Stimulated activated CD8-positive, alpha-beta memory T cell treated with anti-CD3 and anti-CD28 coated beads, Interleukin-15, amount 100 ng/mL, for 1 hour (primary cell): ENCODE measurements at regions not wholly inside any gene's neighbourhood (a gene's known extent, or its start where the extent isn't known, plus 50 kb on each side); places are given as distances from the start of the nearest gene placed in this dataset.
"Not testable (repeated sequence)": the region's sequence is repeated elsewhere in the genome, so short reads cannot be mapped to it uniquely, and the experiment has no call there.

Experiments
- DNase-seq: peaks from one replicate; pipeline ENCODE4 v3.0.0-alpha.2; 2020; ENCODE audit warnings: low read depth

DNA sequence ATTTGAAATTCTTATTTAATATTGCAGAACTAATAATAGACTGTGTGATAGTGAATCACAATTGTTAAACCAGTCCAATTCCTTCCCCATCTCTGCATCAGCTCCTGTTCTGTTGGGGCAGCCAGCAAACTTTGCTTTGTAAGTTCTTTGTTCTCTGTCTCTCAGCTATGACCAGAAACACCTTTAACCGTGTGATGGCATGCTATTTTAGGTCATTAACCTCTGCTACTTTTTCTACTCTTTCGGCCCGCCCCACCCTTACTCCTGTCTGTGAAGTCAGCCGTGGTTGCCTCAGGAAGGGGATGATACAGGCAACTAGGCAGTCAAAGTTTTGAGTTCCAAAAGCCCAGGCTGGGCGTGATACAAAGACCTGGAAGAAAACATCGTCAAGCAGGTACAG, 51.3 kb upstream of the EGFL6 start:
- no peak for DNase-seq

DNA sequence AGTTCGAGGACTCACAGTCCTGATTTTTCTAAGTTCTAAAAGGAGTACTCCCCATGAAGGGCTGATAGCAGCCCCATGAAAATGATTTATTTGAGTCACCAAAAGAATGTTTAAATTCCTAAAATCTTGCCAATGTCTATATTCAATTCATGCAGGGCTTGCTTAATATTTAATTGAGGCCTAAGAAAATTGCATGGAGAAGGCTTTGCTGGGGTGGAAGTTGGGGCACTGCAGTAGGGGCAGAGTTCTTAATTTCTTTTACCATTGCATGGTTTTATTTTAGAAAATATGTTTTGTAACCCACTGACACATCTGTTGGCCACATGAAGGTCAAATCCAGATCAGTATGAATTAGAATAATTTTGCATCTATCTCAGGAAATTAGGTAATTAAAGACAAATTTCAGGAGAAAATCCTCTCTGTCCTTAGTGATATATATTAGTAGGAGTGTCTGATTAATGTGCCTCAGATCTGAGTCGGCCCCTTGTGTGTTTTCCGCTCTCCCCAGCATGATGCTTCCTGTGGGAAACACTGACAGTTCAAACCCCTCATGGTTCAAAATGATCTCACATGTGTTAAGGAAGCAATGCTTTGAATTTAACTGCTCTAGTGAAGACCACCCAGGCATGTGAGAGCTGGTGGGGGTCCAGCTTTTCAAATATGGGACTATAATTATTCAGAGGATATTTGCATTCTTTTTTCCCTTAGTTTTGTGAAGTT, 54.0 kb upstream of the EGFL6 start:
- DNase-seq = no peak

DNA sequence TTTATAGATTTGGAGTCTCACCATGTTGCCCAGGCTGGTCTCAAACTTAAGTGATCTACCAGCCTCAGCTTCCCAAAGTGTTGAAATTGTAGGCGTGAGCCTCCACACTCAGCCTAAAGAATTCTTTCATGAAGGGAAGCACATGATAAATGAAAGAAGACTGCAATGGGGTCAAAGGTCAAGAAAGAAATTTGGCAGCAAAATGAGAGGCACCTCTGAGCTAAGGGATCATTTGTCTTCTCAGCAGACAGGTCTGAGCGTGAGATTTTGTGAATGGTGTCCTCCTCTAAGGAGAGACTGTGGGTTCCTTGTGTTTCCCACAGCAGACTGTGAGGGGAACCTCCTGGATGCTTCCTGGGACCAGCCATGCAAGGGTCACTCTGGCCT, 57.5 kb upstream of the EGFL6 start:
- DNase-seq = no peak

DNA sequence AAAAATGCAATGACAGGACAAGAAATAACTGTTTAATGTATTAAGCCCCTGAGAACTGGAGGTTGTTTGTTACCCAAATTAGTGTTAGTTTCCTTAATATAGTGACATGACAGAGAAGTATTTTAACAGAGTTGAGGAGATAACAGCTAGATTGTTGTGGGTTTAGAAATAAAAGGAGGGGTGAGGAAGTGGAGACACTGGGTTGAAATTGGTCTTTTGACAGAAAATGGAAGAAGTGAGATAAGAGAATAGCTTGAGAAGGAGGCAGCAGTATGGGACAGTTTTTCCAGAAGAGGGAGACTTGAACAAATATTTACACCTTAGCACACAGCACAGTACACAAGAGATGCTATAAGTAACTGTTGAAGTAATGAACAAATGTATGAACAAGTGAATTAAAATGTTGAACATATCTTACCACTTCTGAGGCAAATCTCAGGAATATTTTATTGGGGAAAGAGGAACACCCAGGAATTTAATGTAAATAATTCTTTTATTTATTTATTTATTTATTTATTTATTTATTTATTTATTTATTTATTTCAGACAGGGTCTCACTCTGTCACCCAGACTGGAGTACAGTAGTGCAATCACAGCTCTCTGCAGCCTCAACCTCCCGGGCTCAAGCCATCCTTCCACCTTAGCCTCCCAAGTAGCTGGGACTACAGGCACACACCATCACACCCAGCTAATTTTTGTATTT, 58.0 kb upstream of the EGFL6 start:
- no peak for DNase-seq

DNA sequence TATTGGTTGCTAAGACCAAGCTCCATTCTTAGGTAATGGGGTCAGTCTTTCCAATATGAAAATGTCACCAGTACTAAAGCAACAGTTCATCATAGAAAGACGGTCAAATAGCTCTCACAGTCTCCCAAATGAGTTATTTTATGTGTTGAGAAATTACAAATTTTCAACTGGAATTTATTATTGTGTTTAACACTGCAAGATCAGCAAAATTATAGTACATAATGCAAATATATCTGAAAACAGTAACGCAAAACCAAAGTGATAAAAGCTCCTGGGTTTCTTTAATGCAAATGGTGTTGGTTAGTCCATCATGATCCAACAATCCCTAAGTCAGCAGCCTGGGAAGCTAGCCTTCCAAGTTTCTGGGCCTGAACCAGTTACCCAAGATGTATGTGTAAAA, 61.5 kb upstream of the EGFL6 start:
- no peak for DNase-seq

DNA sequence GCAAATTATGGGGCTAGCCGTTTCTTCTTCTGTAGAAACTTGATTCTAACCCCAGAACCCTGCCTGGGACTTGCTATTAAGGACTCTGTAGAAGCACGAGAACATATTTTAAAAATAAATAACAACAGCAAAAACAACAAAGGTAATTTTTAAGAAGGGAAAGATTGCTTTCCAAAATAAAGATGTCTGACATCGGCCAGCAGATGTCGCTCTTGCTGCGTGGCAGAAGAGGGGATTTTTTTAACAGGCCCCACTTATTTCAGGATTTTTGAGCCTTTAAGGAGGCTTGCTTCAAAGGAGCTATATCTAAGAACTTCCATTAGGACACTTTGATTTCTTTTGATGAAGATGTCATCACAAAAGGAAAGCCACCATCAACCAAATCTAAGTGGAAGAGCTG, 62.8 kb upstream of the EGFL6 start:
- DNase-seq = peak; percentile 22

DNA sequence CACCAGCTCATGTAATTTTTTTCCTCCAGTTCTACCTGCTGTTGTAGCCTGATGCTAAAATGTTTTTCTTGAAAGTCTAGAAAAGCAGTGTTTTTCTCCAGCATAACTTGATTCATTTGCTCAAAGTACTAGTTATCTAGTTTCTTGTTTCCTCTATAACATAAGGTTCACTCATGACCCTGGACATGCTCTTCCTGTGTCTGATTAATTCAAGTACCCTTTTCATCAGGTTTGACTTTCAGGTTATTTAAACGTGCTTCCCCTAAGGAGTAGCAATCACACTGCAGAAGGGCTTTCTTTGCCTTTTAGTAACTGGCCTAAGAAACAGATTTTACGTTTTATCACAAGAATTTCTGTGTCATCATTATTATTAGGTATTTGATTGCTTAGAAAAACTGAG, 66.8 kb upstream of the EGFL6 start:
- no peak for DNase-seq

DNA sequence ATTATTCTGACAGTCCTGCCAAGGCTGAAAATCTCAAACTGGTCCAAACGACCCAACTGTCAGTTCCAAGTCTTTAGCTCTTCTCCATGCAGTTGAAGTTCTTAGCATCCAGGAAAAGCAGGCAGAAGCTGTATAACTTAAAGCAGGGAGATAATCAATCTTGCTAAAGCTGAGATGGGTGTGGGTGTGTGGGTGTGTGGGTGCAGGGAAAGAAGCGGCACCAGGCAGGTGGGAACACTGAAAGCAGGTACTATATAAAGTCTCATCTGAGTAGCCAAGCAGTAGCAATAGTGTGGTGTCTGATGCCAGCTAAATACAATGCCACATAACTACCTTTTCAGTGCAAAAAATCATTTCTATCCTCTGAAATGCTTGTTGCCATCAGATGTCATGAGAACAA, 69.7 kb upstream of the EGFL6 start:
- DNase-seq = no peak

DNA sequence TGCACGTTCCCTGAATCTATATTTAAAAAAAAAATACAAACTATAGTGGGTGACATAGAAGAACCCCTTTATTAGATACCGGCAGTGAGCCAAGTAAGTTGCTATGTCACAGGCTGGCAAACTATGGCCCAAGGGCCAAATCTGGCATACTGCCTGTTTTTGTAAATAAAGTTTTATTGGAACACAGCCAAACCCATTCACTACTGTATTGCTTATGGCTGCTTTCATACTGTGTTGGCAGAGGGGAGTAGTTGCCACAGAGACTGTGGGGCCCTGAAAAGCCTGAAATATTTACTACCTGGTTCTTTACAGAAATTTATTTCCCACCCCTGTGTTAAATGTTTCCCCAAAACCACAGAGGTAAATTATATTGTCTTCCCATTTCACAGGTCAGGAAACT, 71.2 kb upstream of the EGFL6 start:
- no peak for DNase-seq

DNA sequence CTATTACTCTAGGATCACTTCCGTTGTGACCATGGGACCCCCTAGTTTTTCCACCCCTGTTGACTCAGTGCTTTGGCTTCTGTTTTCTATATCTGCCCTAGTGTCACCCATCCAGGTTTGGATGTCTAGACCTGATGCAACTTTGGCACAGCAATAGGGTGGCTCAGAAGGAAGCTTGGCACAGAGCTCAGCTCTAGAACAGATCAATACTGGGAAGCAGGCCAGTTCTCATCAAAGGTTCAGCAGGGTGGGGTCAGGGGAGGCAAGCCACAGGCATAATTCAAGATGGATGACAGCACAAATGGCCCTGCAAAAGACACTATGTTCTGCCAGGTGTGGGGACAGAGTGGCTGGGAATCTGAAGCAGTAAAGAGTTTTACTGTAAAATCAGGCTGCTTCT, 74.2 kb upstream of the EGFL6 start:
- no peak for DNase-seq

DNA sequence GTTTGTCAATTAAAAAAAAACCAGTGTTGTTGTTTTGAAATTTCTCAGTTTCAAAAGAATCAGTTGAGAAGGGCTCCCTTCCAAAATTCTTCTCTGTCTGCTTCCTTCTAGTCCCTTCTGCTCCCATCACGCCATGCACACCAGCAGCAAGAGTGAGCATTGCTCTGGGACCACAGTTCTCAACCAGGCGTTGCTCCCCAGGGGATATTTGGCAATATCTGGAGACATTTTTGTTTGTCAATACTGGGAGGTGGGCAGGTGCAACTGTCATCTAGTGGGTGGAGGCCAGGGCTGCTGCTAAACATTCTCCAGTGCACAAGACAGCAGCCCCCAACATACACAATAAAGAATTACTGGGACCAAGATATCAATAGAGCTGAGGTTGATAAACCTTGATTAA, 74.8 kb upstream of the EGFL6 start:
- no peak for DNase-seq

DNA sequence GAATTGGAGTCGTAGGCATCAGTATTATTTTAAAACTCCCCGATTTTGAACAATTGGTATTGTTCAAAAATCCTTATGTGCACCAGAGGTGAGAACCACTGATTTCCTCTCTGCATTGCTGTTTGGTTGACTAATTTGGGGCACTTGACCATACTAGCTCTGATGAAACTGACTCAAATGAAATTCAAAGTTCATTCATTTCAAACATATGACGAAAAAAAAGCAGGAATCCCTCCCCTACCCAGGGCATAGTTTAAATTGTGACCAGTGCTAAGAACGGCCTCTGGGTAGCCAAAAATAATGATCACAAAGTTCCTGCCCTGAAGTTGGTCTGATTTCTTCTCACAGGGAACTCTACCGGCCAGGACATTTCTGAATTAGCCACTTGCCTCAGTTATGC, 75.7 kb upstream of the EGFL6 start:
- no peak for DNase-seq

DNA sequence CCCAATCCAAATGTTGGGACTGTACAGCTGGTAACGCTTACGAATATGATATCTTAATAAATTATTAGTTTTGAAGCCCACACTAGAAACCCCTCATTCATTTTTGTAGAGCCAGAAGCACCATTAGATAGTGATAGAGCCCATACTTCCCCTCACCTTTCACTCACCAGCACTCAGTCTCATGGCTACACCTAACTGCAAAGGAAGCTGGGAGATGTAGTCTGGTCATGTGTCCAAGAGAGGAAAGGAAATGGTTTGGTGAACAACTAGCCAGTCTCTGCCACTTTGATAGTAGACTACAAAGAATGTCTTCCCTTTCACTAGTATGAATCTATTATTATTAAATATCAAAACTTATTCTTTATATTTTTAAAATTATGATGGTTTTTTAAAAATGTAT, 77.1 kb upstream of the EGFL6 start:
- no peak for DNase-seq

DNA sequence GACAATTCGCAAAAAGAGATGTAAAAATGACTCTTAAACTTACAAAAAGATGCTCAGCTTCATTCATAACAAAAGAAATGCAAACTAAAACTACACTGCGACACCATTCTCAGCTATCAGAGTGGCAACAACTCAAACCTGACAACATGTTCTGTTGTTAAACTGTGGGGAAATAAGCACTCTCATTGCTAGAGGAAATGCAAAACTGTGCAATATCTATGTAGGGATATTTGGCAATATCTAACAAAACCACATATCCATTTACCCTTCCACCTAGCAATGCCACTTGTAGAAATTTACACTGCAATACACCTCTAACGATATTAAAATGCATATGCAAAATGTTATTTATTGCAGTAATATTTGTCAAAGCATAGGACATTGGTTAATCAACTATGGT, 78.3 kb upstream of the EGFL6 start:
- DNase-seq = no peak

DNA sequence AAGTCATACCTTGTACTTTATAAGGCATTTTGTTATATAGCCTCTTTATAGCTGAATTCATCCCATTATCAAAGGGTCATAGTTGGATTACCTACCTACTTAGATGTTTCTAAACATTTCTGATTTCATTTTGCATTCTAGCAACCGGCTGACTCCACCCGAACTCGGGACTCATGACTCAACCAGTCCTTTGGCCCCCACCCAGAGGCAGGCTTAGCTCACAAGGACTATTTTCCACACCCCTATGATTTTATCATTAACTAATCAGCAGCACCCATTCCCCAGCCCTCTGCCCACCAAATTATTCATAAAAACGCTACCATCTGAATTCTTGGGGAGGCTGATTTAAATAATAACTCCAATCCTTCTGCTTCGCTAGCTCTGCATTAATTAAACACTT, 79.9 kb upstream of the EGFL6 start:
- DNase-seq = no peak

DNA sequence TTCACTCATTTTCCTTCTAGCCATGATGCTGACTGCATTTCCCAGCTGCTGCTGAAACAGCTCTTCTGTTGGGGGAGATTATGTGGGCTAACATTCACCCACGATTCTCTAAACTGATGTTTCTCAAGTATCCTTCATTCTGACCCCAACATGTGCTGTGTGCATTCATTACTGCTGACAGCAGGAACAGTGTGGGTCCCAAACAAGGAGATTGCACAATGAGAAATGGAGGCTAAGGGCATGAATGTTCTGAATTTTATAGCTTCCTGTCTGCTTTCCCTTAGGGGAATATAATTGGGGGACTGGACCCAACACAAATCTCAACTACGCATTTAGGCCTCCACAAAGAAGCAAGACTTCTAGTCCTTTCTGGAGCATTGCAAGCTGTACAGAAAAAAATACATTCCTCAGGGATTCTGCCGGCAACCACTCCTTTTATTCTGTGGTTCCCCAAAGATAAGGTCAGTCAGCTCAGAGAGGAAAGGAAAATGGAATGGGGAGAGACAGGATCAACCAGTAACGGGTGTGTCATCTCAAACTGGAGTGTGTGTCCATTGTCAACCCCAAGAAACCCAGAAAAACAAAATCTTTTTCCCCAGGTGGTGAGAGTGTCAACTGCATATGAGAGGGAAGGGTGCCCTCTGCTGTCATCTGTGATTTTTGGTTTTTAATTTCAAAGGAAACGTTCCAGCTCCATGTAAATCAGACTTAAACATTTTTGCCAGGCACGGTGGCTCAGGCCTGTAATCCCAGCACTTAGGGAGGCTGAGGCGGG, 81.5 kb upstream of the EGFL6 start:
- no peak for DNase-seq

DNA sequence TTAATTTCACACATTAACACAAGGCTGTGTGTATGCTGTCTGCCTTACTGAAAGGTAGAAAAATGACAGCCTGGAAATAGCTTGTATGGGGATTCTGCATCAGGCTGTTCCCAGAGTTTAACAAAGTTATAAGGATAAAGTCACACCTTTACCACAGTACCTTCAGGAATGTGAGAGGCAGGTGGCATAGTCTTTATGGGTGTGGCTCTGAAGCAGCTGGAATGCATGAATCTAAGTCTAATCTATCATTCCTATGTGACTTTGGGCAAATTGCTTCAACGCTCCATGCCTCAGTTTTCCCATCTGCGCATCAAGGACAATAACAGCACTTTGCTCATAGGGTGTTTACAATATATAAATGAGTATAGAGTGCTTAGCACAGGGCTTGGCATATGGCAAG, 84.2 kb upstream of the EGFL6 start:
- no peak for DNase-seq

DNA sequence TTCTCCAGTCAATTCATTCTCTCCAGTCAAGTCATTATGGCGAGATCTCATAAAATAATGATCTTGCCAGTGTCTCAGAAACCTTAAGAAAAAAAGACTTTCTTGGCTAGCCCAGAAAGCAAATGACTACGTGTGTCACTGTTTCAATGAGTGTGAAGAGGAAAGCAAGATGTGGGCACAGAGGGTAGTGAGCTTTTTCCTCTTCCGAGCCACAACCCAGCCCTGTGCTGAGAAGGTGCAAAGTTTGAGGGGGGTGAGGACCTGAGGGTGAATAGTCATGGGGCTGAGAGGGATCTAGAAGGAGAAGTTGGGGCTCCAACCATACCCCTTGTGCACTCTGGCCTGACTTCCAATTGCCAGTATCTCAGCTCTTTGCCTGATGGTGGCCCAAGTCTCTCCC, 85.6 kb upstream of the EGFL6 start:
- DNase-seq = no peak

DNA sequence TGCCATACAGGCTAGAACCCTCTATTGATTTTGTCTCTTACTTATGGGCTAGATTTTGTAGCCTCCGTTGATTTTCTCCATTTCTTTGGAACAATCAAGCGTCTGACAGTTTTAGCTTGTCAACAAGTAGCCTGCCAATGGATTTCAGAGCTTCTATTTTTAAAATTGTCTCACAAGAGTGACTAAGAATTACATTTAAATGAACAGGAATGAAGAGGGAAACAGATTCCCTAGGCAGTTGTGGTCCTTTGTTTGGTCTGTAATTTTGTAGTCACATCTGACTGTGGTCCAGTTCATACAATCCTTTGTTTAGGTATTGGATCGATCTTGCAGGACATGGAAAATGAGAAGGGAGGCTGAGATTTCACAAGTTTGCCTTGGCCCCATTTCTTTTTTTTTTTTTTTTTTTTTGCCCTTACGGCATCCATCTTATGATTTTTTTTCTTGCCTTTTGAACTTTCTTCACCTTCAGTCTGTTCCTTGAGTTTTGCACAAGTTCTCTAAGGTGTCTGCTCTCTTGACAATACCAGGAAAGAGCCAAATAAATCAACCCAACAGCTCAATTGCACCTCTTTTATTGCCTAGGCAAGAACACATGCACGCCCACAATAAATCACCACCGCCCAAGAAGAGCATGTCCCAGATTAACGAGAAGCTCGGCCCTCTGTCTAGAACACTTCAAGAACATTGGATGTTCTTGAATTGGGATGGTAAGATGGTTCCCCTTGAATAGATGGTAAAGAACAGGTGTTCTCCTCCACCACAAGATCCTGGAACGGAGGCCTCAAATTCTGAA, 86.5 kb upstream of the EGFL6 start:
- DNase-seq = no peak

DNA sequence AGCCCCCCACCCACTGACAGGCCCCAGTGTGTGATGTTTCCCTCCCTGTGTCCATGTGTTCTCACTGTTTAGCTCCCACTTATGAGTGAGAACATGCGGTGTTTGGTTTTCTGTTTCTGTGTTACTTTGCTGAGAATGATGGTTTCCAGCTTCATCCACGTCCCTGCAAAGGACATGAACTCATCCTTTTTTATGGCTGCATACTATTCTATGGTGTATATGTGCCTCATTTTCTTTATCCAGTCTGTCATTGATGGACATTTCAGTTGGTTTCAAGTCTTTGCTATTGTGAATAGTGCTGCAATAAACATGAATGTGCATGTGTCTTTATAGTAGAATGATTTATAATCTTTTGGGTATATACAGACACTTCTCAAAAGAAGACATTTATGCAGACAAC, 88.6 kb upstream of the EGFL6 start:
- not testable (repeated sequence) for DNase-seq

DNA sequence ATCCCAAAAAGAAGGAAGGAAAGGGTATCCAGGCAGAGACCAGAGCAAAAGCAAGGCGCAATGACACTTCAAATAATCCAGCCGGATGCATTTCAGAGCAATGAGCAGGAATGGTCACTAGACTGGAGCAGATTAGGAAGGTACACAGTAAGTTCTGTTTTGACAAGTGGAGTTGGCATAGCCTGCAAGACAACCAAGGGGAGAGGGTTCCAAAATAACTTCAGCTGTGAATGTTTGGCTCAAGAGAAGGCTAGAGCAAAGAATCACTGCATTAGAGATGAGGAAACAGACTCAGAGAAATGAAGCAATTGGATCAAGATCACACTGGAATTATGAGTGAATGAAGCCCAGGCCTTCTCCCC, 90.0 kb upstream of the EGFL6 start:
- DNase-seq = no peak

DNA sequence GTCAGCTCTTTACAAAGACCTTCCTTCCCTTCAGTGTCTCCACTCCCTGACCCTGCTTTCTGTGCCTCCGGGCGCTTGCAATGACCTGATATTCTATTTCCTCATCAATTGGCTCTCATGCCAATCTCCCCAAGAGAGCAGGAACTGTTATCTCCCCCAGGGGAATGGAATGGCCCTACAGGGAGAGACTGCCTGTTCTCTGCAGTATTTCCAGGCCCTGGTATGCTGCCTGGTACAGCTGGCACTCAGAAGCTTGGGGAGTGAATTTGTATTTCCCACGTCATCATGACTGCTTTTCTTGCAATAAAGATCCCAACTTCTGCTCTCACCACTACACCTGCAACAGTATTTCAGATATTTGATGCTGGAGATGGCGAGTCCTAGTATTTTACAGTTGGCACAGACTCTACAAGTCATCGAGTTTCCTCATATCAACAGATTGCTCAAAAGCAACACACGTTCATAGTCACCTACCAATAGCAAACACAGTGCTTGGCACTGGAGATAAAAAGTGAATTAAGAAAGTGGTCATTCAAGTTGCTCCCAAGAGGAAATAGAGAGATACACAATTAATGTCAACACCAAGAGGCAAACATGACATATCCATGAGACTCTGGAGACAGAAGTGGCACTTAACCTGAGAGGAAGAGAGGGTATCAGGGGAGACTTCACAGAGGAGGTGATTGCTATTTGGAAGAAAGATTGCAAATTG, 90.5 kb upstream of the EGFL6 start:
- no peak for DNase-seq
